Fibroblast of lung (primary cell): ENCODE measurements at regions not wholly inside any gene's neighbourhood (a gene's known extent, or its start where the extent isn't known, plus 50 kb on each side); places are given as distances from the start of the nearest gene placed in this dataset.

Experiments
- DNase-seq, 2 donors: peaks; one replicate each; pipeline versions ENCODE4 v3.0.0 to v3.0.0-alpha.2; 2010; ENCODE audit warnings: low read depth in 2 of 2
- H2AFZ ChIP-seq: 2 replicates; pipeline ENCODE4 v1.5.1; 2012; ENCODE audit warnings: low read length, control low read depth, inconsistent platforms
- H3K27ac ChIP-seq: 2 replicates; pipeline ENCODE4 v1.5.1; 2011; ENCODE audit warnings: low read length, control low read depth; ENCODE audit not compliant: insufficient read depth
- H3K27me3 ChIP-seq: 2 replicates; pipeline ENCODE4 v1.5.1; 2011; ENCODE audit warnings: mild to moderate bottlenecking, low read length; ENCODE audit not compliant: control insufficient read depth, insufficient read depth
- H3K36me3 ChIP-seq: 2 replicates; pipeline ENCODE4 v1.5.1; 2011; ENCODE audit warnings: low read length; ENCODE audit not compliant: control insufficient read depth, insufficient read depth
- H3K4me1 ChIP-seq: 2 replicates; pipeline ENCODE4 v1.5.1; 2011; ENCODE audit warnings: low read length; ENCODE audit not compliant: control insufficient read depth, insufficient read depth; ENCODE audit errors: extremely low read depth
- H3K4me2 ChIP-seq: 2 replicates; pipeline ENCODE4 v1.5.1; 2011; ENCODE audit warnings: low read length, control low read depth; ENCODE audit not compliant: insufficient read depth; ENCODE audit errors: extremely low read depth
- H3K4me3 ChIP-seq, 4 experiments: fragments of 200-600 bp in 1 of 4; sonication (generic) in 1 of 4; replicated peaks in 1 of 4; 2 replicates each; pipeline ENCODE4 v1.5.1; 2011 to 2016; ENCODE audit warnings: low read length in 4 of 4, low read depth in 3 of 4, mild to moderate bottlenecking in 3 of 4, control low read depth in 2 of 4, inconsistent platforms in 1 of 4, mixed read lengths in 1 of 4; ENCODE audit not compliant: insufficient read depth in 1 of 4; ENCODE audit errors: control extremely low read depth in 1 of 4
- H3K79me2 ChIP-seq: 2 replicates; pipeline ENCODE4 v1.5.1; 2012; ENCODE audit warnings: mild to moderate bottlenecking, low read length, inconsistent platforms; ENCODE audit not compliant: control insufficient read depth, insufficient read depth
- H3K9ac ChIP-seq: 2 replicates; pipeline ENCODE4 v1.5.1; 2011; ENCODE audit warnings: mild to moderate bottlenecking, low read length, control low read depth; ENCODE audit not compliant: insufficient read depth
- H3K9me3 ChIP-seq: 2 replicates; pipeline ENCODE4 v1.5.1; 2012; ENCODE audit warnings: low read depth, low read length; ENCODE audit not compliant: control insufficient read depth, insufficient read depth
- H4K20me1 ChIP-seq: 2 replicates; pipeline ENCODE4 v1.5.1; 2011; ENCODE audit warnings: low read length; ENCODE audit not compliant: control insufficient read depth, insufficient read depth; ENCODE audit errors: extremely low read depth
- CTCF ChIP-seq, 2 donors: IDR thresholded peaks in 1 of 2; conservative IDR thresholded peaks in 1 of 2; 1 replicate in 1 of 2; 2 replicates in 1 of 2; pipeline ENCODE4 v1.5.1; 2011 to 2012; ENCODE audit warnings: low read length in 2 of 2, control low read depth in 1 of 2, inconsistent platforms in 1 of 2, low read depth in 1 of 2, mild to moderate bottlenecking in 1 of 2
- EZH2 ChIP-seq: IDR thresholded peaks from 2 replicates; pipeline ENCODE4 v1.5.1; 2012; ENCODE audit warnings: low read length, control low read depth, mild to moderate bottlenecking; ENCODE audit errors: missing control alignments

DNA sequence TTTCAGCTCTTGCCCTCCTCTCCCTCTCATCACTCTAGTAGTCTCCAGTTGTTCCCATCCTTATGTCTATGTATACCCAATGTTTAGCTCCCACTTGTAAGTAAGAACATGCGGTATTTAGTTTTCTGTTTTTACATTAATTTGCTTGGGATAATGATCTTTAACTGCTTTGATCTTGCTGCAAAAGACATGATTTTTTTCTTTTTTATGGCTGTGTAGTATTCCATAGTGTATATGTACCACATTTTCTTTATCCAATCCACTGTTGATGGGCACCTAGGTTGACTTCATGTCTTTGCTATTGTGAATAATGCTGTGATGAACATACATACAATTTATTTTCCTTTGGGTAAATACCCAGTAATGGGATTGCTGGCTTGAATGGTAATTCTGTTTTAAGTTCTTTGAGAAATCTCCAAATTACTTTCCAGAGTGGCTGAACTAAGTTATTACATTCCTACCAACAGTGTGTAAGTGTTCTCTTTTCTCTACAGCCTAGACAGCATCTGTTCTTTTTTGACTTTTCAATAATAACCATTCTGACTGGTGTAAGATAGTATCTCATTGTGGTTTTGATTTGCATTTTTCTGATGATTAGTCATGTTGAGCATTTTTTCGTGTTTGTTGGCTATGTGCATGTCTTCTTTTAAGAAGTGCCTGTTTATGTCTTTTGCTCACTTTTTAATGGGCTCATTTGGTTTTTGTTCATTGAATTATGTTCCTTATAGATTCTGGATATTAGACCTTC is 179.6 kb upstream of the SLC39A10 start:
- H3K9me3 ChIP-seq, result no peaks in the 10 kb centered on the region
- H3K27ac ChIP-seq, result no peak overlapping the region
- H2AFZ ChIP-seq, result no peak overlapping the region
- H3K4me3 ChIP-seq, result no peak overlapping the region
- H3K36me3 ChIP-seq, result no peaks in the 10 kb centered on the region
- H4K20me1 ChIP-seq, result no peaks in the 10 kb centered on the region
- H3K4me1 ChIP-seq, result no peaks in the 10 kb centered on the region
- no peak overlapping the region for H3K4me2 ChIP-seq
- H3K9ac ChIP-seq, result no peak overlapping the region
- H3K27me3 ChIP-seq, result no peaks in the 10 kb centered on the region
- H3K79me2 ChIP-seq, result no peaks in the 10 kb centered on the region
- TF ChIP-seq CTCF (conservative IDR thresholded peaks at IDR 0.05 in 1 of 2, IDR thresholded peaks at IDR 0.05 in 1 of 2; ENCODE audit: low read depth in 1 of 2, low read length in 2 of 2), result no peak
- no peak for TF ChIP-seq EZH2
- peak; percentile 82 to 91 for DNase-seq

- no peak overlapping the region for H3K27ac ChIP-seq
- no peak overlapping the region for H3K4me3 ChIP-seq
- no peaks in the 10 kb centered on the region for H3K4me1 ChIP-seq
- H3K4me2 ChIP-seq, result no peak overlapping the region
- H3K27me3 ChIP-seq, result no peaks in the 10 kb centered on the region
- TF ChIP-seq EZH2, result no peak
- no peaks in the 10 kb centered on the region for H4K20me1 ChIP-seq
- no peak for DNase-seq
- no peaks in the 10 kb centered on the region for H3K79me2 ChIP-seq
- H3K9me3 ChIP-seq, result no peaks in the 10 kb centered on the region
- H3K9ac ChIP-seq, result no peak overlapping the region
- H3K36me3 ChIP-seq, result no peaks in the 10 kb centered on the region
- no peak overlapping the region for H2AFZ ChIP-seq
Measured at GRCh38 chr2:195475336-195475735, 181.7 kb upstream of the SLC39A10 start.

- no peaks in the 10 kb centered on the region for H4K20me1 ChIP-seq
- H3K4me2 ChIP-seq, result no peak overlapping the region
- DNase-seq, result no peak
- H3K9me3 ChIP-seq, result no peaks in the 10 kb centered on the region
- H3K79me2 ChIP-seq, result no peaks in the 10 kb centered on the region
- H3K9ac ChIP-seq, result no peak overlapping the region
- H3K4me1 ChIP-seq, result no peaks in the 10 kb centered on the region
- no peak overlapping the region for H3K4me3 ChIP-seq
- H3K27ac ChIP-seq, result no peak overlapping the region
- TF ChIP-seq CTCF (conservative IDR thresholded peaks at IDR 0.05 in 1 of 2, IDR thresholded peaks at IDR 0.05 in 1 of 2; ENCODE audit: low read depth in 1 of 2, low read length in 2 of 2) (no peak), EZH2 (no peak)
- H3K27me3 ChIP-seq, result no peaks in the 10 kb centered on the region
- H2AFZ ChIP-seq, result no peak overlapping the region
- H3K36me3 ChIP-seq, result no peaks in the 10 kb centered on the region
Measured at GRCh38 chr2:195473862-195474261, 183.2 kb upstream of the SLC39A10 start.
